ENCODE measurements at regions not wholly inside any gene's neighbourhood (a gene's known extent, or its start where the extent isn't known, plus 50 kb on each side); places are given as distances from the start of the nearest gene placed in this dataset.
"Not testable (repeated sequence)": the region's sequence is repeated elsewhere in the genome, so short reads cannot be mapped to it uniquely, and the experiment has no call there.

DNA sequence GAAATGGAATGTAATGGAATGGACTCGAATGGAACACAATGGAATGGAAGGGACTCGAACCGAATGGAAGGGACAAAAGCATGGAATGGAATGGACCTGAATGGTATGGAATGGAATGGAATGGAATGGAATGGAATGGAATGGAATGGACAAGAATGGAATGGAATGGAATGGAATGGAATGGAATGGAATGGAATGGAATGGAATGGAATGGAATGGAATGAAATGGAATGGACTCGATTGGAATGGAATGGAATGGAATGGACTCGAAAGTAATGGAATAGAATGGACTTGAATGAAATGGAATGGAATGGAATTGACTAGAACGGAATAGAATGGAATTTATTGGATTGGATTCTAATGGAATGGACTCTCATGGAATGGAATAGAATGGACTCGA is 245.5 kb downstream of the CCT8L2 start:
- TF ChIP-seq, protein P1, sequence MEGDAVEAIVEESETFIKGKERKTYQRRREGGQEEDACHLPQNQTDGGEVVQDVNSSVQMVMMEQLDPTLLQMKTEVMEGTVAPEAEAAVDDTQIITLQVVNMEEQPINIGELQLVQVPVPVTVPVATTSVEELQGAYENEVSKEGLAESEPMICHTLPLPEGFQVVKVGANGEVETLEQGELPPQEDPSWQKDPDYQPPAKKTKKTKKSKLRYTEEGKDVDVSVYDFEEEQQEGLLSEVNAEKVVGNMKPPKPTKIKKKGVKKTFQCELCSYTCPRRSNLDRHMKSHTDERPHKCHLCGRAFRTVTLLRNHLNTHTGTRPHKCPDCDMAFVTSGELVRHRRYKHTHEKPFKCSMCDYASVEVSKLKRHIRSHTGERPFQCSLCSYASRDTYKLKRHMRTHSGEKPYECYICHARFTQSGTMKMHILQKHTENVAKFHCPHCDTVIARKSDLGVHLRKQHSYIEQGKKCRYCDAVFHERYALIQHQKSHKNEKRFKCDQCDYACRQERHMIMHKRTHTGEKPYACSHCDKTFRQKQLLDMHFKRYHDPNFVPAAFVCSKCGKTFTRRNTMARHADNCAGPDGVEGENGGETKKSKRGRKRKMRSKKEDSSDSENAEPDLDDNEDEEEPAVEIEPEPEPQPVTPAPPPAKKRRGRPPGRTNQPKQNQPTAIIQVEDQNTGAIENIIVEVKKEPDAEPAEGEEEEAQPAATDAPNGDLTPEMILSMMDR (IDR thresholded peaks at IDR 0.05 in 8 of 11, conservative IDR thresholded peaks at IDR 0.05 in 3 of 11), result not testable (repeated sequence)
- not testable (repeated sequence) for TF ChIP-seq POLR2AphosphoS5, POLR2A (IDR thresholded peaks at IDR 0.05)

All from spleen (tissue), 7 donors.